Uterus (tissue), 3 donors: ENCODE measurements at regions not wholly inside any gene's neighbourhood (a gene's known extent, or its start where the extent isn't known, plus 50 kb on each side); places are given as distances from the start of the nearest gene placed in this dataset.
"Not testable (repeated sequence)": the region's sequence is repeated elsewhere in the genome, so short reads cannot be mapped to it uniquely, and the experiment has no call there.

Experiments
- DNase-seq, 2 donors: peaks; one replicate each; pipeline ENCODE4 v3.0.0-alpha.2; 2019 to 2020
- H3K27ac ChIP-seq, 2 donors: fragments of 200-600 bp; sonication (generic); 1 replicate in 1 of 2; 2 replicates in 1 of 2; pipeline ENCODE4 v1.5.1; 2016 to 2018
- H3K27me3 ChIP-seq, 2 donors: fragments of 200-600 bp; sonication (generic); one replicate each; pipeline ENCODE4 v1.5.1; 2018 to 2019; ENCODE audit warnings: control low read depth in 1 of 2
- H3K36me3 ChIP-seq, 2 donors: fragments of 200-600 bp; sonication (generic); one replicate each; pipeline ENCODE4 v1.5.1; 2019; ENCODE audit warnings: control low read depth in 1 of 2
- H3K4me1 ChIP-seq, 2 donors: fragments of 200-600 bp; sonication (generic); one replicate each; pipeline ENCODE4 v1.5.1; 2018 to 2019; ENCODE audit warnings: control low read depth in 1 of 2
- H3K4me3 ChIP-seq, 2 donors: fragments of 200-600 bp; sonication (generic); 1 replicate in 1 of 2; 2 replicates in 1 of 2; pipeline ENCODE4 v1.5.1; 2018 to 2019; ENCODE audit warnings: mild to moderate bottlenecking in 1 of 2
- H3K9me3 ChIP-seq, 2 donors: fragments of 200-600 bp; sonication (generic); one replicate each; pipeline ENCODE4 v1.5.1; 2019; ENCODE audit warnings: control low read depth in 1 of 2
- CTCF ChIP-seq, 4 experiments: fragments of 200-600 bp in 2 of 4; fragments of 450-650 bp in 2 of 4; sonication (generic) in 2 of 4; IDR thresholded peaks; one replicate each; pipeline ENCODE4 v1.5.1; 2016 to 2019; ENCODE audit warnings: antibody characterized with exemption in 4 of 4, mild to moderate bottlenecking in 2 of 4, moderate library complexity in 1 of 4
- POLR2A ChIP-seq, 2 donors: fragments of 450-650 bp; IDR thresholded peaks; one replicate each; pipeline ENCODE4 v1.6.1; 2016; ENCODE audit warnings: antibody characterized with exemption in 2 of 2, mild to moderate bottlenecking in 1 of 2, moderate library complexity in 1 of 2
- intact Hi-C: fragments of 100-400 bp; cut with DNase I; formaldehyde crosslinking; loops from one replicate; pipeline ENCODE4 v1.15.1; 2023; ENCODE audit warnings: low total_unique reads
- donor health status: DM: yes; HTN: yes; CAD: no.

- Histone ChIP-seq H3K36me3 (no peaks in the 10 kb centered on the region), H3K4me1 (no peaks in the 10 kb centered on the region), H3K9me3 (no peaks in the 10 kb centered on the region), H3K27me3 (no peaks in the 10 kb centered on the region), H3K27ac (no peak overlapping the region), H3K4me3 (no peak overlapping the region)
- TF ChIP-seq CTCF (IDR thresholded peaks at IDR 0.05) (no peak), POLR2A (IDR thresholded peaks at IDR 0.05) (no peak)
- intact Hi-C loops = no loop called here
- DNase-seq = no peak
Measured at GRCh38 chr13:87168390-87168789, 502.8 kb upstream of the SLITRK5 start.

DNA sequence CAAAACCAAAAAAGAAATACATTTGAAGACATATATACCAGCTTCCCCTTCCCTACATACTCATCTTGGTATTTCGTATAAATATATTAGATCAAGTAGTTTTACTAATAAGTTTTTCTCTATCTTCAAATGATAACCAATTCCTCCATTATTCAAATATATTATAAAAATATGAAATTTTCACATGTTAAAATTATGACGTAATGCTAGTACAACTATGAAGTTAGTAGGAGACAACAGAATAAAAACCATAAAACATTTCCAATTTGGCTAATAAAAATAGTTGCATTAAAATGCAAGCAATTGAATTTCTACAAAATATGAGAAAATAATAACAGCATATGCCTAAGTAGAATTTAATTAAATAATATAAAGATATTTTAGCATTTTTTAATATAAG is 501.8 kb upstream of the SLITRK5 start:
- Histone ChIP-seq H3K4me3 (no peak overlapping the region), H3K36me3 (no peaks in the 10 kb centered on the region), H3K27ac (no peak overlapping the region), H3K4me1 (no peaks in the 10 kb centered on the region), H3K9me3 (no peaks in the 10 kb centered on the region), H3K27me3 (no peaks in the 10 kb centered on the region)
- TF ChIP-seq POLR2A (IDR thresholded peaks at IDR 0.05) = no peak
- no peak for TF ChIP-seq CTCF (IDR thresholded peaks at IDR 0.05)
- intact Hi-C loops = no loop called here
- DNase-seq = no peak

DNA sequence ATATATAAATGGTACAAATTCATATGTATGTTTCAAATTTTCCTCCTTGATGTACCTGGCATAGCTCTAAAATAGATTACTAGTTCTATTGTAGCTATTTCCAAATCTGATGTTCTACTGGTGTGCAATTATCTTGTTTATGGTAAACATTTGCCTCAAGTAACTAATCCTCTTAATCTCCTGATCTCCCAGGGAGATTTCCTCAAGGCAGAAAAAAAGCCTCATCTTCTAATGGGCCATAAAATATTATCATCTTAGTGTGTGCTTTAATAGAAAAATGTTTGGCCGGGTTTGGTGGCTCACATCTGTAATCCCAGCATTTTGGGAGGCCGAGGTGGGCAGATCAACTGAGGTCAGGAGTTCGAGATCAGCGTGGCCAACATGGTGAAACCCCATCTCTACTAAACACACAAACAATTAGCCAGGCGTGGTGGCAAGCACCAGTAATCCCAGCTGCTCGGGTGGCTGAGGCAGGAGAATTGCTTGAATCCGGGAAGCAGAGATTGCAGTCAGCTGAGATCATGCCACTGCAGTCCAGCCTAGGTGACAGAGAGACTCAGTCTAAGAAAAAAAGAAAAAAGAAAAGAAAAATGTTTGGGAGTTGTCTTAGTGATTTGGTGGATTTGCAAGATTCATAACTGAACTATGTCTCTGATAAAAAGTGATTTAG is 498.9 kb upstream of the SLITRK5 start:
- Histone ChIP-seq H3K9me3 (no peaks in the 10 kb centered on the region), H3K4me3 (no peak overlapping the region), H3K36me3 (no peaks in the 10 kb centered on the region), H3K27me3 (no peaks in the 10 kb centered on the region), H3K27ac (no peak overlapping the region), H3K4me1 (no peaks in the 10 kb centered on the region)
- DNase-seq = no peak
- intact Hi-C loops = no loop called here
- TF ChIP-seq CTCF (IDR thresholded peaks at IDR 0.05) (no peak), POLR2A (IDR thresholded peaks at IDR 0.05) (no peak)

DNA sequence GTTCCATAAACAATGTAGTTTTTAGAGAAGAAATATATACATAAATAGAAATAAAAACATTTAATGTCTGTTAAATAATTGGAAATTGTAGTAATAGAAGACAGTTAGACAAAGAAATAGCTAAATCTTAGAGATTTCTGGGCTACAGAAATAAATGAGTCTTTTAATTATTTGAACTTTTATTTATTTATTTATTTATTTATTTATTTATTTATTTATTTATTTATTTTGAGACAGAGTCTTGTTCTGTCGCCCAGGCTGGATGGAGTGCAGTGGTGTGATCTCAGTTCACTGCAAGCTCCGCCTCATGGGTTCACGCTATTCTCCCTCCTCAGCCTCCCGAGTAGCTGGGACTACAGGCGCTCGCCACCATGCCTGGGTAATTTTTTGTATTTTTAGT is 486.0 kb upstream of the SLITRK5 start:
- H3K36me3 ChIP-seq, H3K27me3 ChIP-seq, H3K4me3 ChIP-seq, H3K4me1 ChIP-seq, DNase-seq, H3K27ac ChIP-seq, H3K9me3 ChIP-seq, intact Hi-C loops: not testable (repeated sequence)

- H3K27me3 ChIP-seq, intact Hi-C loops, DNase-seq, H3K27ac ChIP-seq, H3K4me1 ChIP-seq, H3K4me3 ChIP-seq, H3K9me3 ChIP-seq, H3K36me3 ChIP-seq: not testable (repeated sequence)
Measured at GRCh38 chr13:87186647-87187046, 484.5 kb upstream of the SLITRK5 start.

DNA sequence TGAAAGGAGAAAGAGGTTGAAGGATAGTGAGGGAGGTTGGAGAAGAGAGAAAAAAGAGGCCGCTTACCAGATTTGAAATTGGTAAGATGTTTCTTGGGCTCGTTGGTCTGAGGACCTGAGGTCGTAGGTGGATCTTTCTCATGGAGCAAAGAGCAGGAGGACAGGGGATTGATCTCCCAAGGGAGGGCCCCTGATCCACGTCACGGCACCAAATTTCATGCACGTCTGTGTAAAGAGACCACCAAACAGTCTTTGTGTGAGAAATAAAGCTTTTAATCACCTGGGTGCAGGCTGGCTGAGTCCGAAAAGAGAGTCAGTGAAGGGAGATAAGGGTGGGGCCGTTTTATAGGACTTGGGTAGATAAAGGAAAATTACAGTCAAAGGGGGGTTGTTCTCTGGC is 479.7 kb upstream of the SLITRK5 start:
- H3K36me3 ChIP-seq, H3K4me1 ChIP-seq, DNase-seq, H3K4me3 ChIP-seq, intact Hi-C loops, H3K9me3 ChIP-seq, H3K27ac ChIP-seq, H3K27me3 ChIP-seq: not testable (repeated sequence)

GRCh38 chr13:87198371-87198770 is 472.8 kb upstream of the SLITRK5 start:
- intact Hi-C loops = no loop called here
- H3K36me3 ChIP-seq = no peaks in the 10 kb centered on the region
- no peaks in the 10 kb centered on the region for H3K4me1 ChIP-seq
- no peak overlapping the region for H3K4me3 ChIP-seq
- TF ChIP-seq CTCF (IDR thresholded peaks at IDR 0.05) = no peak
- no peak for TF ChIP-seq POLR2A (IDR thresholded peaks at IDR 0.05)
- H3K27ac ChIP-seq = no peak overlapping the region
- DNase-seq = no peak
- H3K9me3 ChIP-seq = no peaks in the 10 kb centered on the region
- no peaks in the 10 kb centered on the region for H3K27me3 ChIP-seq
